HUES6 (cell line): ENCODE measurements at regions not wholly inside any gene's neighbourhood (a gene's known extent, or its start where the extent isn't known, plus 50 kb on each side); places are given as distances from the start of the nearest gene placed in this dataset.

ENCODE experiments used
- H3K27ac ChIP-seq: 2 replicates; pipeline ENCODE4 v1.7.0; 2013; ENCODE audit warnings: low read depth, mild to moderate bottlenecking, low read length, inconsistent platforms
- H3K27me3 ChIP-seq: 2 replicates; pipeline ENCODE4 v1.6.1; 2013; ENCODE audit warnings: low read length; ENCODE audit not compliant: control insufficient read depth, insufficient read depth
- H3K36me3 ChIP-seq: 2 replicates; pipeline ENCODE4 v1.6.1; 2013; ENCODE audit warnings: low read length; ENCODE audit not compliant: control insufficient read depth, insufficient read depth
- H3K4me1 ChIP-seq: 2 replicates; pipeline ENCODE4 v1.6.1; 2013; ENCODE audit warnings: low read length; ENCODE audit not compliant: control insufficient read depth, insufficient read depth
- H3K4me3 ChIP-seq: 2 replicates; pipeline ENCODE4 v1.5.1; 2013; ENCODE audit warnings: low read depth, low read length
- H3K9ac ChIP-seq: one replicate; pipeline ENCODE4 v1.6.1; 2013; ENCODE audit warnings: mild to moderate bottlenecking, low read length
- H3K9me3 ChIP-seq: 2 replicates; pipeline ENCODE4 v1.6.1; 2013; ENCODE audit warnings: low read depth, low read length; ENCODE audit not compliant: control insufficient read depth, insufficient read depth

DNA sequence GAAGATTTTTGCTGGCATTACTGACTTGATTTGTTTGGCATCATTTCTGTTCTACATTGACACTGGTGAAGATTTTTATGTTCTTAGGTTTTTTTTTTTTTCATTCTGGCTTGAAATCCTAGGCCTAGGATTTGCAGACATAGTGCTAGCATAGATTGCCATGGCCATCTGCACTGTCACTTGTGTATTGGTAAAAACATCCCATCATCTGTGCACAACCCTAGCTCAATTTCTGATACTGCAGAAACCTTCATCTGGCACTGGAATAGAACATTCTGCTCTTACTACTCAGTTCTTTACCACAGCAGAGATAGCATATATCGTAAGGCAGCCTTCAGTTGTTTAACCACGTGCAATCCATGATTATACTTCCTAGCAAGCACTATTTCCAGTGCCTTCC is 111.5 kb upstream of the IL15 start:
- Histone ChIP-seq H3K4me3 (no peak overlapping the region), H3K36me3 (no peaks in the 10 kb centered on the region), H3K27me3 (no peaks in the 10 kb centered on the region), H3K27ac (no peak overlapping the region), H3K4me1 (no peaks in the 10 kb centered on the region), H3K9ac (no peak overlapping the region), H3K9me3 (peaks cover 3% of the 10 kb centered on the region; the same call in 1 of the 2 replicates)

DNA sequence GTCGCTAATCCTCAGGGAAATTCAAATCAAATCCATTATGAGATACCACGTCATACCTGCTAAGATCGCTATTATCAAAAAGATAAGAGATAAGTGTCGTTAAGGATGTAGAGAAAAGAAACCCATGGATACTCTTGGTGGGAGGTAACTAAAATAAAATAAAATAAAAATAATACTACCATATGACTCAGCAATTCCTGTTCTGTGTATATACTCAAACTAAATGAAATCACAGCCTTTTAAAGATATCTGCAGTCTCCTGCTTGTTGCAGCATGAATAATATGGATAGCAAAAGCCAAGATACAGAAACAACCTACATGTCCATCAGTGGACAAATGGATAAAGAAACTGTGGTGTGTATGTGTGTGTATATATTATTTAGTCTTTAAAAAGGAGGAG is 105.8 kb upstream of the IL15 start:
- H3K9ac ChIP-seq: no peak overlapping the region
- H3K4me1 ChIP-seq: no peaks in the 10 kb centered on the region
- no peaks in the 10 kb centered on the region for H3K36me3 ChIP-seq
- H3K27me3 ChIP-seq: no peaks in the 10 kb centered on the region
- H3K4me3 ChIP-seq: no peak overlapping the region
- H3K27ac ChIP-seq: no peak overlapping the region
- peaks cover 9% of the 10 kb centered on the region; the same call in 1 of the 2 replicates for H3K9me3 ChIP-seq

DNA sequence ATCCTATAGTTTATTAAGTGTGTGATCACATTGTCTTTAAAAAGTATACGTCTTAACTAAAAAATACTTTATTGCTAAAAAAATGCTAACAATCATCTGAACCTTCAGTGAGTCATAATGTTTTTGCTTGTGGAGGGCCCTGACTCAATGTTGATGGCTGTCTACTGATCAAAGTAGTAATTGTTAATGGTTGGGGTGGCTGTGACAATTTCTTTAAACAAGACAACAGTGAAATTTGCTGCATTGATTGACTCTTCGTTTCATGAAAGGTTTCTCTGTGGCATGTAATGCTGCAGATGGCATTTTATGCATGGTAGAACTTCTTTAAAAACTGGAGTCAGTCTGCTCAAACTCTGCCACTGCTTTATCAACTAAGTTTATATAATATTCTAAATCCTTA is 101.4 kb upstream of the IL15 start:
- H3K27me3 ChIP-seq: no peaks in the 10 kb centered on the region
- H3K4me3 ChIP-seq: no peak overlapping the region
- H3K4me1 ChIP-seq: no peaks in the 10 kb centered on the region
- no peak overlapping the region for H3K9ac ChIP-seq
- H3K9me3 ChIP-seq: peaks cover 12% of the 10 kb centered on the region
- no peaks in the 10 kb centered on the region for H3K36me3 ChIP-seq
- no peak overlapping the region for H3K27ac ChIP-seq

DNA sequence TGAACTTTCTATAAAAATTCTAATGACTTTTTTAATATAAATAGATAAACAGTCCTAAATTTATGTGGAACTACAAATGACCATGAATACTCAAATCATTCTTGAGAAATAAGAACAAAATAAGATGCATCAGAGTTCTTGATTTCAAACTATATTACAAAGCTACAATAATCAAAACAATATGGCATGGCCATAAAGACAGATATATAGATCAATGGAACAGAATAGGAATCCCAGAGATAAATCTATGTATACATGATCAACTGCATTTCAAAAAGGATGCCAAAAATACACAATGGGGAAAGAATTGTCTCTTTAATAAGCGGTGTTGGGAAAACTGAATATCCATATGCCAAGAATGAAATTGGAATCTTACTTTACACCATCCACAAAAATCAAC is 98.4 kb upstream of the IL15 start:
- H3K4me1 ChIP-seq: no peaks in the 10 kb centered on the region
- no peaks in the 10 kb centered on the region for H3K36me3 ChIP-seq
- H3K4me3 ChIP-seq: no peak overlapping the region

DNA sequence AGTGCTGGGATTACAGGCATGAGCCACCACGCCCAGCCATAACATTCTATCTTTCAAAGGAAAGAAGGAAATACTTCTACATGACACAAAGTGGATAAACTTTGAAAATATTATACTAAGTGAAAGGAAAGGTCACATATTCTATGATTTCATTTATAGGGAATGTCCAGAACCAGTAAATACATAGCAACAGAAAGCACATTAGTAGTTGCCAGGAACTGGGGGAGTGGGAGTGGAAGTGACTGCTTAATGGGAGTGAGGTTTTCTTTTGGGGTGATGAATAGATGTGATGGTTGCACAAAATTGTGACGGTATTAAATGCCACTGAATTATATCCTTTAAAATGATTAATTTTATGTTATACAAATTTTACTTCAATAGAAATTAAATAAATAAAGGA is 95.7 kb upstream of the IL15 start:
- Histone ChIP-seq H3K9ac (no peak overlapping the region), H3K9me3 (peaks cover 6% of the 10 kb centered on the region), H3K4me3 (no peak overlapping the region), H3K36me3 (no peaks in the 10 kb centered on the region), H3K27me3 (no peaks in the 10 kb centered on the region), H3K4me1 (no peaks in the 10 kb centered on the region), H3K27ac (no peak overlapping the region)

More for the DNA sequence above, 98.4 kb upstream of the IL15 start:
- Histone ChIP-seq H3K27ac (no peak overlapping the region), H3K9ac (no peak overlapping the region), H3K9me3 (peaks cover 12% of the 10 kb centered on the region), H3K27me3 (no peaks in the 10 kb centered on the region)

DNA sequence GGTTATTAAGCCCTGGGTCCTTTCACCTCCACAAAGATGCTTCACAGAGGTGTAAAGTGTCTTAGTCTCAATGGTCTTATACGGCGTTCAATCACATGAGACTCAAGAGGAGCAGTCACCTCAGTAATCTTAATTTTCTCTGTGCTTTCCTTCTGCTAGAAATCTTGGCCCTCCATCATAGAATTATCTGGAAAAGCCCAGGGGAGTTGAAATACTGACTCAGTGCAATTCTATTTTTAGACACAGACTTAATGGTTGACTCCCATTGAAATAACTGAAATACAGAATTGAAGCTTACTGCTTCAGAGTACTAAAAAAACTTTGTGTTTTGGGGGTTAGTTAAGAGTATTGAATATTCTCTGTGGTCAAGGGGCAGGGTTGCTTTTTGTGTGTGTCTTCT is 94.5 kb upstream of the IL15 start:
- Histone ChIP-seq H3K4me1 (no peaks in the 10 kb centered on the region), H3K27ac (no peak overlapping the region), H3K27me3 (no peaks in the 10 kb centered on the region), H3K9me3 (peaks cover 6% of the 10 kb centered on the region), H3K9ac (no peak overlapping the region), H3K4me3 (no peak overlapping the region), H3K36me3 (no peaks in the 10 kb centered on the region)

DNA sequence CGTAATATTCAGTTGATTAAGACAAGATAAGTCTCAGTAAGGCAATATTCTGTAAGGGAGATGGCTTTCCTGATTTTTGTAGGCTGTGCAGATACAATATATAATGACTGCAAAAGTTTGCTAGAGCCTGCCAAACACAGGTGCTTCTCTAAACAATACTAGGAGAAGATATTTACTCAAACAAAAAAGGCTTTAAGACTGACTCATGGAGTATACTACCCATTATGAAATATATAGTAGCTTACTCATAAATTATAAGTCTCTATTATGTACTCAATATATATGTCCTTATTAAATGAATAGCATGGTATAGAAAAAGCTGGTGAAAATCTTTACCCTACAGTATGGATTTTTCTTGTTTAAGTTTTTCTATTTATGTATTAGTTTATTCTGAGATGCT is 93.2 kb upstream of the IL15 start:
- Histone ChIP-seq H3K4me1 (no peaks in the 10 kb centered on the region), H3K9ac (no peak overlapping the region), H3K36me3 (no peaks in the 10 kb centered on the region), H3K27me3 (no peaks in the 10 kb centered on the region), H3K27ac (no peak overlapping the region), H3K4me3 (no peak overlapping the region), H3K9me3 (peaks cover 4% of the 10 kb centered on the region)

DNA sequence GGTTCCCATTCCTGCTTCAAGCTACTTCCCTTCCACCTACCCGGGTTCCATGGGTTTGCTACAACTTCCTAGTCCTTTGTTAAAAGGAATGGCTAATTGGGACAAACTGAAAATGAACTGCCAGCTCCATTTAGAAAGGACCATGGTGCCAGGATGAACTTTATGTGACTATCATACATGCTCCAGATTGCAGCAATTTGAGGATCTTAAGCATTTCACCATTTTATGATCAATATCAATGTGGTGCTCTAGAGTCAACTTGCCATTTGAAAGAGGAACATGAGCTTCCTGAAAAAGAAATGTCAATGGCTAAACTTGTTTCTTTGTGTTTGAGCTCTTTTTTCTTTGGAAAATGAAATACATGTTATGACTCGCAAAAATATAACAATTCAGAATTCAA is 92.7 kb upstream of the IL15 start:
- Histone ChIP-seq H3K9me3 (peaks cover under 1% of the 10 kb centered on the region; the same call in 1 of the 2 replicates), H3K4me1 (no peaks in the 10 kb centered on the region), H3K9ac (no peak overlapping the region), H3K4me3 (no peak overlapping the region), H3K27me3 (no peaks in the 10 kb centered on the region), H3K27ac (no peak overlapping the region), H3K36me3 (no peaks in the 10 kb centered on the region)

DNA sequence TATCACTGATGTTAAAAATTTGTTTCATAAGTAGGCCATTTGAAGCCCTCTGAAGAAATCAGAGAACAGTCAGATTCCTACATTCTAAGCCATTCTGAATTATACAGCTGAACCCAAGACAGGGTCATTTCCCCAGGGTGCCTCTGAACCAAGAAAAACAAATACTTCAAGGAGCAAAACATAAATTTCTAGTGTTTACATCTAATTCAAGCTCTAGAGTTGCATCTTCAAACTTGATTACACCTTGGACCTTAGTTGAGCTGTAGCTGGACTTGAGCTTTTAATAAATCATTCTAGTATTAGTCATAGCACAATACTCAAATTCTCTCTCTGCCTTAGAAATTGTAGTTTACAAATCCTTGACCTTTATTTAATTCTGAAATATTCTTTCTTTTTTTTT is 87.6 kb upstream of the IL15 start:
- Histone ChIP-seq H3K27me3 (no peaks in the 10 kb centered on the region), H3K27ac (no peak overlapping the region), H3K4me1 (no peaks in the 10 kb centered on the region), H3K9ac (no peak overlapping the region), H3K36me3 (no peaks in the 10 kb centered on the region), H3K9me3 (peaks cover 5% of the 10 kb centered on the region), H3K4me3 (no peak overlapping the region)

DNA sequence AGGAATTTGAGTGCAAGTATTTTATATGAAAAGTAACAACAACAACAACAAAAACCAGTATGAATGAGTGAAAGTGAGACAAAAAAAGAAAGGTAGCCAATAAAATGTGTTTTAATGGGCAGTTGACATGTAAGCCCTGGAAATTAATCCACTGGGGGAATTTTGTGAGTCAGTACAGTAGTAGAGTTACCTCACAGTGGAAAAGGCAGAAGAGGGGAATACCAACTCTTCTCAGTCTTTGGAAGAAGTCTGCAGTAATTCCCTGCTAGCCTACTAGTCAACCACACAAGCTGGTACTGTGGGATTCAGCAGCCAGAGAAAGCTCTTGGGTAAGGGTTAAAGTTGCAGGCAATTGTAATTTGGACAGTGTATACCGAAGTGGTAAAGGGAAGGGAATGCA is 76.3 kb upstream of the IL15 start:
- H3K27ac ChIP-seq: no peak overlapping the region
- H3K36me3 ChIP-seq: no peaks in the 10 kb centered on the region
- H3K9me3 ChIP-seq: no peaks in the 10 kb centered on the region
- no peaks in the 10 kb centered on the region for H3K4me1 ChIP-seq
- no peaks in the 10 kb centered on the region for H3K27me3 ChIP-seq
- H3K9ac ChIP-seq: no peak overlapping the region
- no peak overlapping the region for H3K4me3 ChIP-seq

DNA sequence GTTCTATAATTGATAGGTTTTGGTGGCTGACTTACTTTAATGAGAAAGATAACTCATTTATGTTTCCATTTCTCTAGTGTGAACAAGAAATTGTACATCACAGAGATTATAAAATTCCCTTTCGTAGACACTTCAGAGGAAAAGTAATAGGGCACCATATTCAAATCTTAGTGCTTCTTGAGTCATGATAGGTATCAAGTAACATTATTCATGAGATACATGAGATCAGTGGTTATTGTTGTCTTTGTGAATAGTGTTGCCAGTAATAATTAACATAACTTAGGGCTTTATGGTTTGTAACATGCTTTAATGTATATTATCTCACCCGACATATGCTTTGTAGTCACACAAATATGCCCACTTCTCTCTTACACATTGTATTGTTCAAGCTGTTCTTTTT is 73.7 kb upstream of the IL15 start:
- Histone ChIP-seq H3K4me3 (no peak overlapping the region), H3K27me3 (no peaks in the 10 kb centered on the region), H3K27ac (no peak overlapping the region), H3K9ac (no peak overlapping the region), H3K9me3 (no peaks in the 10 kb centered on the region), H3K36me3 (no peaks in the 10 kb centered on the region), H3K4me1 (no peaks in the 10 kb centered on the region)

DNA sequence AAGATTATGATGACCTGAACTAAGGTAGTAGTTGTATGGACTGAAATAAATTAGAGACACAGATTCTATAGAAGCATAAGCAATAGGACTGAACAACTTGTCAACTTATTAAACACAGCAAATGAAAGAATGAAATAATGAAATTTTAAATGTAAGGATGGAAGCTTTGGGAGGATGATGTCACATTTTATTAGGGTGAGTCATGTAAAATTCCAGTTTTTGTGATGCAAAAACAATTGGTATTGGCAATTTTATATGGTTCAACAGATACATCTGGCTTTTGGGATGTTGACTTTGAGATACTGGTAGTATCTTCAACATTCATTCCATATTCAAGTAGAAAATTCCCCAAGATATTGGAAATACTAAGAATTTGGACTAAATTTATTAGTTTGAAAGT is 72.7 kb upstream of the IL15 start:
- no peaks in the 10 kb centered on the region for H3K9me3 ChIP-seq
- no peaks in the 10 kb centered on the region for H3K27me3 ChIP-seq

More for the DNA sequence above, 72.7 kb upstream of the IL15 start:
- Histone ChIP-seq H3K36me3 (no peaks in the 10 kb centered on the region), H3K4me3 (no peak overlapping the region), H3K27ac (no peak overlapping the region), H3K9ac (no peak overlapping the region), H3K4me1 (no peaks in the 10 kb centered on the region)
